Esophagus muscularis mucosa (tissue), 3 donors: ENCODE measurements at regions not wholly inside any gene's neighbourhood (a gene's known extent, or its start where the extent isn't known, plus 50 kb on each side); places are given as distances from the start of the nearest gene placed in this dataset.

ENCODE experiments used
- POLR2A ChIP-seq: fragments of 450-650 bp; IDR thresholded peaks from one replicate; pipeline ENCODE4 v1.6.1; 2017; ENCODE audit warnings: antibody characterized with exemption, moderate library complexity, mild to moderate bottlenecking, low read depth
- TF ChIP-seq, protein P1 (sequence below), 3 experiments: fragments of 200-600 bp in 2 of 3; fragments of 450-650 bp in 1 of 3; sonication (generic) in 2 of 3; IDR thresholded peaks; one replicate each; pipeline ENCODE4 v1.5.1; 2017 to 2019; ENCODE audit warnings: antibody characterized with exemption in 3 of 3, mild to moderate bottlenecking in 2 of 3, moderate library complexity in 1 of 3

DNA sequence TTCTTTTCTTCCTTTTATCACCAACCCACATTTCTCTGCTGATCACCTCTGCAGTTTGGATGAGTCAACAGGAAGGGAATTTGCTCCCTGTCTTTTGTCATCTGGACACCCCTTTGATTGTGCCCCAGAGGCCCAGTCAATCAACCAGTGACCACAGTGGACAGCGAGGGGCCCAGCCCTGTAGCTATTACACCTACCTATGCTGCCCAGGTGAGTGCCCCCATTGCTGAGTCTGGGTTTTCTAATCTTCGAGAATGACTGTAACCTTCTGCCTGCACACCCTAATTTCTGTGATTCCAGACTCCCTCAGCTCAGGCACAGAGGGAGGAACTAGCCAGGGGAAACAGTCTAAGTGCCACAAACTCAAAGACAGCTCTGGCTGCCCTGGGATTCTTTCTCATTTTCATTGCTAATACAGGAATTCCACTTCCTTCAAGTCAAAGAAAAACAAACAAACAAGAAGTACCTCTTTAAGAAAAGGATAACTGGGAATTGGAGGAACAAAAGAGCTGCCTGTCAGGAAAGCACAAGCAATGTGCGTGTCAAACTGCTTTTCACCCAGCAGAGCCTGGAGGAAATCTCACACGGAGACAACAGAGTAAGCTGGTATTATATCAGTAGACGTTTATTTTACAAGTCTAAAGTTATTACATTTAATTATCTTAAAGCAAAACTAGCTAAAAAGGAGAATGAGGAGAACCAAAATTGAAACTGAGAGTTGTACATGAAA, 311.1 kb downstream of the AJAP1 start:
- TF ChIP-seq, protein P1, sequence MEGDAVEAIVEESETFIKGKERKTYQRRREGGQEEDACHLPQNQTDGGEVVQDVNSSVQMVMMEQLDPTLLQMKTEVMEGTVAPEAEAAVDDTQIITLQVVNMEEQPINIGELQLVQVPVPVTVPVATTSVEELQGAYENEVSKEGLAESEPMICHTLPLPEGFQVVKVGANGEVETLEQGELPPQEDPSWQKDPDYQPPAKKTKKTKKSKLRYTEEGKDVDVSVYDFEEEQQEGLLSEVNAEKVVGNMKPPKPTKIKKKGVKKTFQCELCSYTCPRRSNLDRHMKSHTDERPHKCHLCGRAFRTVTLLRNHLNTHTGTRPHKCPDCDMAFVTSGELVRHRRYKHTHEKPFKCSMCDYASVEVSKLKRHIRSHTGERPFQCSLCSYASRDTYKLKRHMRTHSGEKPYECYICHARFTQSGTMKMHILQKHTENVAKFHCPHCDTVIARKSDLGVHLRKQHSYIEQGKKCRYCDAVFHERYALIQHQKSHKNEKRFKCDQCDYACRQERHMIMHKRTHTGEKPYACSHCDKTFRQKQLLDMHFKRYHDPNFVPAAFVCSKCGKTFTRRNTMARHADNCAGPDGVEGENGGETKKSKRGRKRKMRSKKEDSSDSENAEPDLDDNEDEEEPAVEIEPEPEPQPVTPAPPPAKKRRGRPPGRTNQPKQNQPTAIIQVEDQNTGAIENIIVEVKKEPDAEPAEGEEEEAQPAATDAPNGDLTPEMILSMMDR (IDR thresholded peaks at IDR 0.05): no peak
- TF ChIP-seq POLR2A: no peak
